BLaER1 (cell line): ENCODE measurements at regions not wholly inside any gene's neighbourhood (a gene's known extent, or its start where the extent isn't known, plus 50 kb on each side); places are given as distances from the start of the nearest gene placed in this dataset.

Experiments used
- H3K27ac ChIP-seq: shearing (Covaris generic); formaldehyde crosslinking; 2 replicates; pipeline ENCODE4 v1.8.1; 2022
- H3K27me3 ChIP-seq: shearing (Covaris generic); formaldehyde crosslinking; 2 replicates; pipeline ENCODE4 v1.8.1; 2022
- H3K36me3 ChIP-seq: shearing (Covaris generic); formaldehyde crosslinking; 2 replicates; pipeline ENCODE4 v1.8.1; 2022
- H3K4me1 ChIP-seq: shearing (Covaris generic); formaldehyde crosslinking; 2 replicates; pipeline ENCODE4 v1.8.1; 2022
- H3K4me2 ChIP-seq: shearing (Covaris generic); formaldehyde crosslinking; 2 replicates; pipeline ENCODE4 v1.8.1; 2022
- H3K4me3 ChIP-seq: shearing (Covaris generic); formaldehyde crosslinking; 2 replicates; pipeline ENCODE4 v1.8.1; 2022
- H3K9ac ChIP-seq: shearing (Covaris generic); formaldehyde crosslinking; 2 replicates; pipeline ENCODE4 v1.8.1; 2022
- H3K9me3 ChIP-seq: shearing (Covaris generic); formaldehyde crosslinking; 2 replicates; pipeline ENCODE4 v1.8.1; 2022
- H4K20me1 ChIP-seq: shearing (Covaris generic); formaldehyde crosslinking; 2 replicates; pipeline ENCODE4 v1.8.1; 2022
- Cebpa-rat ChIP-seq: shearing (Covaris generic); IDR thresholded peaks from 2 replicates; pipeline ENCODE4 v1.8.1; 2022

DNA sequence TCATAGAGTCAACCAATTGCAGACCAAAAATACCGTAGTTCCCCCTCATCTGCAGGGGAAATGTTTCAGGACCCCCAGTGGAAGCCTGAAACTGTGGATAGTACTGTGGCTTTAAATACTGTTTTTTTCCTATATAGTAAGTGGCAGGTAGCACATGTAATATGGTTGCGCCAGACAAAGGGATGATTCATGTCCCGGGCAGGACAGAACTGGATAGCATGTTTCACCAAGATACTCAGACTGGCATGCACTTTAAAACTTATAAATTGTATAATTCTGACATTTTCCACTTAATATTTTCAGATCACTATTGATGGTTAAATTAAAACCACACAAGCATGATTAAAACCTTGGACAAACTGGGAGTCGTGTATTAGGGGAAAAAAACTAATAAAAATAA is 276.3 kb upstream of the AGA start:
- Histone ChIP-seq H3K27ac (no peak overlapping the region), H3K27me3 (no peaks in the 10 kb centered on the region), H4K20me1 (no peaks in the 10 kb centered on the region), H3K4me1 (no peaks in the 10 kb centered on the region), H3K9me3 (no peaks in the 10 kb centered on the region), H3K36me3 (no peaks in the 10 kb centered on the region), H3K4me3 (no peak overlapping the region), H3K9ac (no peak overlapping the region), H3K4me2 (no peak overlapping the region)
- no peak for TF ChIP-seq Cebpa-rat

DNA sequence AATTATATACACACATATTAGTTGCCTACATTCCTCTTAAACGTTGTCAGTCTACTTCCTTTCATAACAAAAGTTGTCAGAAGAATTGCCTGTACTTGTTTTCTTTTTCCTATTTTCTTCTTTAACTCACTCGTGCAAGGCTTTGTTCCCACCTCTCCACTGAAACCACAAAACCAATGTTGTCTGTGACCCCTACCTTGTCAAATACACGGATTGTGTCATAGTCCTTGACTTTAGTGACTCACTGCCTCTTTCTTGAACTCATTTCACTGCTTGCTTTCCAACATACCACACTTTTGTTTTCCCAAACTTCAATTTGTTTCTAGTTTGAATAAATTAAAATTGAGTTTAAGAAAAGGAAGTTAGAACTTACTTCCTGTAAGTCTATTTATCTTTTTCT is 283.9 kb upstream of the AGA start:
- no peak overlapping the region for H3K9ac ChIP-seq
- no peak overlapping the region for H3K4me2 ChIP-seq
- no peak overlapping the region for H3K4me3 ChIP-seq
- H3K36me3 ChIP-seq, result no peaks in the 10 kb centered on the region
- no peaks in the 10 kb centered on the region for H3K9me3 ChIP-seq
- H3K27me3 ChIP-seq, result no peaks in the 10 kb centered on the region
- no peaks in the 10 kb centered on the region for H4K20me1 ChIP-seq
- no peaks in the 10 kb centered on the region for H3K4me1 ChIP-seq
- H3K27ac ChIP-seq, result no peak overlapping the region
- no peak for TF ChIP-seq Cebpa-rat

DNA sequence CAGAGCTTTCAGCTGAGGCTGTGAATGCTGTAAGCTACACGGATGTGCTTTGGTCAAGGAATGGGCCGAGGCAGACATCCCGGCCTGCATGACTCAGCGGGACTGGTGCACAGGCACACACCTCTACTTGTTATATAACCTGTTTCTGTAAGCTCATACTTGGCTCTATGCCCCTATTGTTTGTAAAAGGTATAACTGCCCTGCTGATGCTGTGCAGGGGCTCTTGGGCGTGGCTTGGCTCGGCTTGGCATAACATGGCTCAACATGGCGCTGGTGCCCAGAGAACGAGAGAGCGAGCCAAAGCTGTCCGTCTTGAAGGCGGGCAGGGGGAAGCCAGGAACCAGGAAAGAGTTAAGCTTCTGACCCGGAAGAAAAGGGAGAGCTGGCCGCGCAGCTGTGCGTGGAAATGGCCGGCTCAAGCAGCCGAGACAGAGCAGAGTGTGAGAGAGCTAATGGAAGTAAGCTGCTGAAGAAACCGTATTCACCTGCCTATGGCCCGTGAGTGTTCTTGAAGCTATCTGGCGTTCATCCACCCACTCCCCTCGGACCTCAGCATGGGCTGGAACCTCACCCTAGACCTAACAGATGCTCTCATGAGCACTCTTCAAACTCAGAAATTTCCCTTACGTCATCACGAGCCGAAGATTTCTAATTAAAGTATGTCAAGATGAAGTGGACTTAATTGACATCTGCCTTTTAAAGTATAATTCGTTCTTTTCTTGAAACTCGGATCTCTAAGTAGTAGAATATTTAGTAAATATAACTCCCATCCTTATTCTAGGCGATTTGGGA is 286.3 kb upstream of the AGA start:
- Histone ChIP-seq H3K27ac (no peak overlapping the region), H3K36me3 (no peaks in the 10 kb centered on the region), H3K4me1 (no peaks in the 10 kb centered on the region), H3K27me3 (no peaks in the 10 kb centered on the region), H4K20me1 (no peaks in the 10 kb centered on the region), H3K4me3 (no peak overlapping the region), H3K4me2 (no peak overlapping the region), H3K9me3 (no peaks in the 10 kb centered on the region), H3K9ac (no peak overlapping the region)
- no peak for TF ChIP-seq Cebpa-rat

DNA sequence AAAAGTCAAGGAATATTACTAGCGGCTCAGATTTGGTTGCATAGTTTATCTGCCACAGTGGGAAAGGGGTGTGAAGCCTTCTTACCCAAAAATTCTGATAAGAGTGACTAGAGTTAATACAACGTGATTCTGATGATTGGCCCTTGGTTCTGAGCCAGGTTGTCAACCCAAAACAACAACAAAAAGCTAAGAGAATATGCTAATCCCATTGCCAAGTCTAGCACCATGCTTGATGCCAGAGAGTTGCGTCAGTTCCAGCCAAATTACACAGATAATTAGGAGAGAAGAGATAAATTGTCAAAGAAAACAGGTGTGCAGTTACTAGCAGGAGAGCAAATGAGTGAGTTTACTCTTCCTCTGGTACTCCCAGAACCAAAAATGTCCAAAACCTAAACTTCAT is 287.4 kb upstream of the AGA start:
- no peaks in the 10 kb centered on the region for H3K27me3 ChIP-seq
- H3K4me3 ChIP-seq, result no peak overlapping the region
- no peak overlapping the region for H3K4me2 ChIP-seq
- H3K9me3 ChIP-seq, result no peaks in the 10 kb centered on the region
- no peaks in the 10 kb centered on the region for H3K36me3 ChIP-seq
- H3K4me1 ChIP-seq, result no peaks in the 10 kb centered on the region
- H3K27ac ChIP-seq, result no peak overlapping the region
- no peak overlapping the region for H3K9ac ChIP-seq
- TF ChIP-seq Cebpa-rat, result no peak
- H4K20me1 ChIP-seq, result no peaks in the 10 kb centered on the region

DNA sequence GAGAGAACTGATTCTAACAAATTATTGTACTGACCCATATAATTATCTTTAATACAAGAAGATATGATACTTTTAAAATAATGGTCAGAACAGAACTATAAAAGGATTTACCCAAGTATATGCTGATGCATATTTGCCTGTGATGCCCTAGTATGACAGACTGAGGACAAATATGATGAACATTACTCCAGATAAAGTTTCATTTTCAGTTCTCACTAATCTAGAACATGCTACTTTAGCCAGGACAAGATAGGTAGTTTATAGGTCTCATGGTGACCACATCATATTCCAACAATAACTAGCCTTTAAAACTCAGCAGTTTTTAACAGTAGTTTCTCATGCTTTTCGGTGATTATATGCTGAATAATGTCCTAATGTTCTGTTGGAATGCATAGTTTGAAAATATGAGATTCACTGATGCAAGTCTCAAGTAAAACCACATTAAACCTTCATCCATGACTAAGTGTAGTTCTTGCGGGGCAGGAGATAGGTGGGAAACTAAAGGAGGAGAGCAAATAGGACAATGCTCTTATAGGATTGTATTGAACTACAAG is 295.2 kb upstream of the AGA start:
- Histone ChIP-seq H4K20me1 (no peaks in the 10 kb centered on the region), H3K27ac (no peak overlapping the region), H3K4me3 (no peak overlapping the region), H3K4me2 (no peak overlapping the region), H3K4me1 (no peaks in the 10 kb centered on the region), H3K36me3 (no peaks in the 10 kb centered on the region), H3K27me3 (no peaks in the 10 kb centered on the region), H3K9ac (no peak overlapping the region), H3K9me3 (no peaks in the 10 kb centered on the region)
- TF ChIP-seq Cebpa-rat, result no peak

DNA sequence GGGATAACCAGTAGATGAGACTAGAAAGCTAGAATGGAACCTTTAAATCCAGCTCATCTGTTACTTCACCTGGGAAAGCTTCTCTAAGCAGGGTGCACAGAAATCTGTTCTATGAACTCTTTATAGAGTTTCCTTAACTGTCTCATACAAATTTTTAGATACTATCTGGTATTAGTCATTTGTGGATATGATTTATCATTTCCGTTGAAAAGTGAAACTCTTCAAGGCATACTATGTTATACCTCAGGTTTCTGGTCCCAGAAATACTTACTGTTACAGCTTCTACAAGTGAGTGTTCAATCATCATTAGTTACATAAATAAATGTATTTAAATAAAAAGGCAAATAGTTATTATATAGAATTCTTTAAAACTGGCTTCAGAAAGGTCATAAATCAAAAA is 298.3 kb upstream of the AGA start:
- Histone ChIP-seq H3K9ac (no peak overlapping the region), H3K27ac (no peak overlapping the region), H3K36me3 (no peaks in the 10 kb centered on the region), H3K4me3 (no peak overlapping the region), H3K4me1 (no peaks in the 10 kb centered on the region), H3K27me3 (no peaks in the 10 kb centered on the region), H3K9me3 (no peaks in the 10 kb centered on the region), H4K20me1 (no peaks in the 10 kb centered on the region), H3K4me2 (no peak overlapping the region)
- TF ChIP-seq Cebpa-rat, result no peak

DNA sequence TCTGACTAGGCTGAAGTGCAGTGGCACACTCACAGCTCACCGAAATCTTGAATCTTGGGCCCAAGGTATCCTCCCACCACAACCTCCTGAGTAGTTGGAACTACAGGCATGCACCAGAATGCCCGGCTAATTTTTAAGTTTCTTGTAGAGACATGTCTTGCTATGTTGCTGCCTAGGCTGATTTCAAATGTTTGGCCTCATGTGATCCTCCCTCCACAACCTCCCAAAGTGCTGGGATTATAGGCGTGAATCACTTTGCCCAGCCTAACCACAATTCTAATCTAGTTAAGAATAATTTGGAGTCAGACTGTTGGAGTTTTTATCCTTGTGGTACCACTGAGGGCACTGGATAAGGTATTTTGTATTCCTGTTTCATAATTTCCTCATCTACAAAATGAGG is 317.5 kb upstream of the AGA start:
- Histone ChIP-seq H3K4me2 (no peak overlapping the region), H4K20me1 (no peaks in the 10 kb centered on the region), H3K27me3 (no peaks in the 10 kb centered on the region), H3K9me3 (no peaks in the 10 kb centered on the region), H3K4me3 (no peak overlapping the region), H3K4me1 (no peaks in the 10 kb centered on the region), H3K36me3 (no peaks in the 10 kb centered on the region), H3K9ac (no peak overlapping the region), H3K27ac (no peak overlapping the region)
- no peak for TF ChIP-seq Cebpa-rat

DNA sequence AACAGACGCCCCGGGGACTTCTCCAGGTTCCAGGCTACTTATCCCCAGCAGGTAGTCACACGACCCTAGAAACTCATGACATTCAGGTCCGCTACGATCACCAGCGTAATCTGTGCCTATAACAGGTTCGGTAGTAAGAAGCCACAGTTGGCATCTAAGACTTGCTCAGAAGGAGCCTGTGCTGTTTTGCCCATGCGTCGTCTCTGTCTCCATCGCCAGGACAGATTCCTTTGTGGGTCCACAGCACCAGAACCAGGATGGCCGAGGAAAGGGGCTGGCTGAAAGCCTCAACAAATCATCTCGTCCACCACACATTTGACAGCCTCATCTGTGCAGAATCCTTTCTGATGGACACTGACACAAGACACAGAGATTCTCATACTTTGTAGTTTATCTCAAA is 319.5 kb upstream of the AGA start:
- H3K4me1 ChIP-seq, result no peaks in the 10 kb centered on the region
- H3K27ac ChIP-seq, result no peak overlapping the region
- no peaks in the 10 kb centered on the region for H4K20me1 ChIP-seq
- no peaks in the 10 kb centered on the region for H3K36me3 ChIP-seq
- H3K9me3 ChIP-seq, result no peaks in the 10 kb centered on the region
- H3K4me2 ChIP-seq, result no peak overlapping the region
- no peak overlapping the region for H3K4me3 ChIP-seq
- no peak for TF ChIP-seq Cebpa-rat
- no peaks in the 10 kb centered on the region for H3K27me3 ChIP-seq
- no peak overlapping the region for H3K9ac ChIP-seq

DNA sequence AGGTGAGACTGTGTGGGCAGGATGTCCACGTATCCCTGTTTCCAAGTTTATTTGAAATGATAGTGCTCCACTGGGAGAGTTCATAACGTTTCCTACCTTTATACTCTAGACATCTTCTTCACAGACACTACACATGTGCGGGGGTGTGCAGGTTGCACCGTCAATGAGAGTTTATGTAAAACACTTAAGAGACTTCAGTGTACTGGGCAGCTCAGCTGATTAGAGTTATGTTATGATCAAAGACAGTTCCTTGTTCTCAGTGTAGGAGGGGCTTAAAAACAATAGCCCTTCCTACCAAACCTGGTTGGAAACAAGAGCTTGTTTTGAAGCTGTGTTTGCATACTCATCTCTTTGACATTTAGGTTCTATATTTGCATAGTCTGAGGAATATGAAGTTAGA is 326.9 kb upstream of the AGA start:
- H4K20me1 ChIP-seq, result no peaks in the 10 kb centered on the region
- TF ChIP-seq Cebpa-rat, result no peak
- H3K27ac ChIP-seq, result no peak overlapping the region
- no peaks in the 10 kb centered on the region for H3K4me1 ChIP-seq
- H3K4me2 ChIP-seq, result no peak overlapping the region
- H3K27me3 ChIP-seq, result no peaks in the 10 kb centered on the region
- H3K9me3 ChIP-seq, result no peaks in the 10 kb centered on the region
- no peak overlapping the region for H3K9ac ChIP-seq
- H3K36me3 ChIP-seq, result no peaks in the 10 kb centered on the region
- H3K4me3 ChIP-seq, result no peak overlapping the region

DNA sequence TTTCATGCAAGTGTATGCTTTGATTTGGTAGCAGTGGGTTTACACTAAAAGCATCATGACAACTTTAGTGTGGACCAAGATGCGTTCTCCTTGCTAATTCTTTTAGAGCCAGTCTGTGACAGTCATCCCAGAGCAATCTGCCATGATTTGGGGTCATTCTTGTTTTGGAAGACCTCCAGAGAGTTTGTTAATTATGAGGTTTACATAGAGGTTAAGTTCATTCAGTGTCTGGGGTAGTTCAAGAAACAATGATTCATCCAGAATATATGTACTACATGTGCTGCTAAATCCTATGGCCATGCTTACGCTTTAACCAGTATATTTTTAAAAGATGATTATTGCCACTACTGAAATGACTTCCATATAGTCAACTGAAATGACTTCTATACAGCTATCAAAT is 328.5 kb upstream of the AGA start:
- no peaks in the 10 kb centered on the region for H3K27me3 ChIP-seq
- no peaks in the 10 kb centered on the region for H3K4me1 ChIP-seq
- no peak overlapping the region for H3K4me3 ChIP-seq
- H3K9me3 ChIP-seq, result no peaks in the 10 kb centered on the region
- H3K27ac ChIP-seq, result no peak overlapping the region
- H4K20me1 ChIP-seq, result no peaks in the 10 kb centered on the region
- TF ChIP-seq Cebpa-rat, result no peak
- H3K4me2 ChIP-seq, result no peak overlapping the region
- H3K9ac ChIP-seq, result no peak overlapping the region
- H3K36me3 ChIP-seq, result no peaks in the 10 kb centered on the region

DNA sequence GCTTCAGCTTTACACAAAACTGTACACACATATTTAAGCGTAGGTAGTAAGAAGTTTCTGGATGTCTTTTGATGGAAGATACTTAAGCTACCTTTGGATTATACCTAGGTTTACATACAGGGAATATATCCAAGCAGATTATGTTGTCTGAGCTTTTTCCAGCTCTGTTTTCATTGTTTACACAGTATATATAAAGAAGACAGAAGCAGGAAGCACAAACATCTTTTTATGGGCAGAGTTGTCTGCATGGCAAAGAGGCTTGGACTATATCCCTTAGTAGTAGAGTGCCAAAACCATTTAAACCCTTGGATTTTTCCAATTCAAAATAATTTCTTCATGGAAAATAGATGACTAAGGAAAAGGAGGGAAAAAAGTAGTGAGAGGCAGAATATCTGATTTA is 329.4 kb upstream of the AGA start:
- no peak overlapping the region for H3K4me2 ChIP-seq
- H3K9ac ChIP-seq, result no peak overlapping the region
- no peaks in the 10 kb centered on the region for H4K20me1 ChIP-seq
- H3K4me1 ChIP-seq, result no peaks in the 10 kb centered on the region
- no peaks in the 10 kb centered on the region for H3K27me3 ChIP-seq
- H3K36me3 ChIP-seq, result no peaks in the 10 kb centered on the region
- TF ChIP-seq Cebpa-rat, result no peak
- H3K9me3 ChIP-seq, result no peaks in the 10 kb centered on the region
- H3K27ac ChIP-seq, result no peak overlapping the region
- no peak overlapping the region for H3K4me3 ChIP-seq
